ENCODE measurements at regions not wholly inside any gene's neighbourhood (a gene's known extent, or its start where the extent isn't known, plus 50 kb on each side); places are given as distances from the start of the nearest gene placed in this dataset.
"Not testable (repeated sequence)": the region's sequence is repeated elsewhere in the genome, so short reads cannot be mapped to it uniquely, and the experiment has no call there.

DNA sequence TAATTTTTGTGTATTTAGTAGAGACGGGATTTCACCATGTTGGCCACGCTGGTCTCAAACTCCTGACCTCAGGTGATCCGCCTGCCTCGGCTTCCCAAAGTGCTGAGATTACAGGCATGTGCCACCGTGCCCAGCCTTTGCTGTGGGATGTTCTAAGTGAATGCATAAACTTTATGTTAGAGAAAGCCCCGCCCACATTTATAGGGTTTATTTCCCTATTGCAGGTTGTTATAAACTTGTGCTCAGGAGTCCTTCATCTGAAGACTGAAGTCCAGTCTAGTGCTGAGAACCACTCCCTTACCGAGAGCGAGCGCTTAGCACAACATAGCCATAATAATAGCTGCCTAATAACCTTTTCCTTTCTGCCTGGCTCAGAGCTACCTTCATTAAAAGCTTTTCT, 75.4 kb upstream of the ZNF217 start:
- in situ Hi-C loops (cut with HindIII; ENCODE audit: low sequenced_read_pairs): loop anchor here (10.0 kb wide), 1 partner anchor 396 kb away; no protein-coding TSS in a partner anchor
- TF ChIP-seq, protein P1, sequence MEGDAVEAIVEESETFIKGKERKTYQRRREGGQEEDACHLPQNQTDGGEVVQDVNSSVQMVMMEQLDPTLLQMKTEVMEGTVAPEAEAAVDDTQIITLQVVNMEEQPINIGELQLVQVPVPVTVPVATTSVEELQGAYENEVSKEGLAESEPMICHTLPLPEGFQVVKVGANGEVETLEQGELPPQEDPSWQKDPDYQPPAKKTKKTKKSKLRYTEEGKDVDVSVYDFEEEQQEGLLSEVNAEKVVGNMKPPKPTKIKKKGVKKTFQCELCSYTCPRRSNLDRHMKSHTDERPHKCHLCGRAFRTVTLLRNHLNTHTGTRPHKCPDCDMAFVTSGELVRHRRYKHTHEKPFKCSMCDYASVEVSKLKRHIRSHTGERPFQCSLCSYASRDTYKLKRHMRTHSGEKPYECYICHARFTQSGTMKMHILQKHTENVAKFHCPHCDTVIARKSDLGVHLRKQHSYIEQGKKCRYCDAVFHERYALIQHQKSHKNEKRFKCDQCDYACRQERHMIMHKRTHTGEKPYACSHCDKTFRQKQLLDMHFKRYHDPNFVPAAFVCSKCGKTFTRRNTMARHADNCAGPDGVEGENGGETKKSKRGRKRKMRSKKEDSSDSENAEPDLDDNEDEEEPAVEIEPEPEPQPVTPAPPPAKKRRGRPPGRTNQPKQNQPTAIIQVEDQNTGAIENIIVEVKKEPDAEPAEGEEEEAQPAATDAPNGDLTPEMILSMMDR (IDR thresholded peaks at IDR 0.05; ENCODE audit: low read depth, low read length, missing control alignments): no peak
- no peak for DNase-seq (ENCODE audit: low read depth)
- no peak overlapping the region for H3K4me3 ChIP-seq (ENCODE audit: low read depth, low read length)

DNA sequence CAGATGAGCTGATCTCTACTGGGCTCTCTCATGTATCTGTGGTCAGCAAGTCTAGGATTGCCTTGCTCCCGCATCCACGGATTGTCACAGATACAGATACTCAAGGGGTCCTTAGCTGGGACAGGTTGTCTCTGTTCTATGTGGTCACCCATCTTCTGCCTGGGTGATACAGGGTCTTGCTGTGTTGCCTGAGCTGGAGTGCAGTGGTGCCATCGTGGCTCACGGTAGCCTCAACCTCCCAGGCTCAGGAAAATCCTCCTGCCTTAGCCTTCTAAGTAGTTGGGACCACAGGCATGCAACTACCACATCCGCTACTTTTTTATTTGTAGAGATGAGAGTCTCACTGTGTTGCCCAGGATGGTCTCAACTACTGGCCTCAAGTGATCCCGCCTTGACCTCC, 72.5 kb upstream of the ZNF217 start:
- TF ChIP-seq, protein P1 (IDR thresholded peaks at IDR 0.05; ENCODE audit: low read depth, low read length, missing control alignments): no peak
- DNase-seq (ENCODE audit: low read depth): no peak
- no peak overlapping the region for H3K4me3 ChIP-seq (ENCODE audit: low read depth, low read length)
- in situ Hi-C loops (cut with HindIII; ENCODE audit: low sequenced_read_pairs): loop anchor here (10.0 kb wide), 1 partner anchor 399 kb away; no protein-coding TSS in a partner anchor

DNA sequence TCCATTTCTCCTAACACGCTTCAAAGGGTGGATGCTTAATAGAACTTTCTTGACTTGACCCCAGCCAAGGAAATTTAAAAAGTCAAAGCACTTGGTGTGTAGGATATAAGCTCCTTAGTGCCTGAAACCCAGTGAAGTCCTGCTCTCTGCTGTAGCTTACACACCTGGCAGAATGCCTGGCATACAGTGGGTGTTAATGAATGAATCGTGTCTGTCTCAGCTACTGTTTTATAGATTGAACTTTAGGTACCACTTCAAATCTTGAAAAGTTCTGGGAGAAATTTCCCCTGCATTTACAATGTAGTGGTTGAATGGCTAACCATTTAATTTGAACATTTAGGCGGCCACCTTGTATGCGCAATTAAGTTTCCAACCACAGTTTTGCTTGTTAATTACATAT, 70.5 kb upstream of the ZNF217 start:
- no peak overlapping the region for H3K4me3 ChIP-seq (ENCODE audit: low read depth, low read length)
- TF ChIP-seq, protein P1 (IDR thresholded peaks at IDR 0.05; ENCODE audit: low read depth, low read length, missing control alignments): no peak
- in situ Hi-C loops (cut with HindIII; ENCODE audit: low sequenced_read_pairs): loop anchor here (10.0 kb wide), 1 partner anchor 401 kb away; no protein-coding TSS in a partner anchor
- DNase-seq (ENCODE audit: low read depth): no peak

DNA sequence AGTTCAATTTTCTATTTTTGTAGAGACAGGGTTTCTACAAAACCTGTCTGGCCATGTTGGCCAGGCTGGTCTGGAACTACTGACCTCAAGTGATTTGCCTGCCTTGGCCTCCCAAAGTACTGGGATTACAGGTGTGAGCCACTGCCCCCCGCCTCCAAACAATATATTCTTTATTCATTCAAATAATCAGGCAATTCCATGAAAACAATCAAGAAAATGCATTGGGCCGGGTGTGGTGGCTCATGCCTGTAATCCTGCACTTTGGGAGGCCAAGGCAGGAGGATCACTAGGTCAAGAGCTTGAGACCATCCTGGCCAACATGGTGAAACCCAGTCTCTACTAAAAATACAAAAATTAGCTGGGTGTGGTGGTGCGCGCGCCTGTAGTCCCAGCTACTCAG, 69.9 kb upstream of the ZNF217 start:
- H3K4me3 ChIP-seq (ENCODE audit: low read depth, low read length); DNase-seq (ENCODE audit: low read depth): not testable (repeated sequence)
- in situ Hi-C loops (cut with HindIII; ENCODE audit: low sequenced_read_pairs): loop anchor here (10.0 kb wide), 1 partner anchor 401 kb away; no protein-coding TSS in a partner anchor

DNA sequence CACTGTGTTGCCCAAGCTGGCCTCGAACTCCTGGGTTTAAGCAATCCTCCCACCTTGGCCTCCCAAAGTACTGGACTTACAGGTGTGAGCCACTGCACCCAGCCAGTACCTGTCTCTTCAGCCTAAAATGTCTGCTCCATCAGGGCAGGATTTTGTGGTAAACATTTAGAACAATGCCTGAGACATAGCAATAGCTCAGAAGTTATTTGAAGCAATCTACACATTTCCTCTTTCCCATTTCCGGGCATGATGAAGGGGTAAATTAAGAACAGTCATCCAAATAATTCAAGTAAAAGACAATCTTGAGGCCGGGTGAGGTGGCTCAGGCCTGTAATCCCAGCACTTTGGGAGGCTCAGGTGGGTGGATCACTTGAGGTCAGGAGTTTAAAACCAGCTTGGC, 69.0 kb upstream of the ZNF217 start:
- TF ChIP-seq, protein P1 (IDR thresholded peaks at IDR 0.05; ENCODE audit: low read depth, low read length, missing control alignments): no peak
- no peak for DNase-seq (ENCODE audit: low read depth)
- in situ Hi-C loops (cut with HindIII; ENCODE audit: low sequenced_read_pairs): loop anchor here (10.0 kb wide), 1 partner anchor 402 kb away; no protein-coding TSS in a partner anchor
- H3K4me3 ChIP-seq (ENCODE audit: low read depth, low read length): no peak overlapping the region

DNA sequence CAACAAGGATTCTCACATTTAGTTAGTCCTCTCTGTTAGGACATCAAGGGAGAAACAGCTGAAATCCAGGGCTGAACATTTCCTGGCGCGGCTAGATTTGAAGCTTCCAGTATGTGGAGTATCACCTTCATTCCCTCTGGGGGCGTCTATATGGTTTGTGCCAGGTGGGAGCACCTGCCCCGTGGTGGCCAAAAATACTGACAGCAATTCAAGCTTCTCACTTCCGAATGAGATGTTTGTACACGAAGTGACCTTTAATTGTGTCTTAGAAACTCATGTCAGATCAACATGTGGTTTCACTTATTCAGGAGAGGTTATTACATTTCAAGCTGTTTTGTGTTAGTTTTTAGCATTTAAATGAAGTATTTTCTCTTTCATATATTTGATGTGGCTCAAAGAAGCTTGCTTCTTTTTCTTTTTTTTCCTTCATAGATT, 67.3 kb upstream of the ZNF217 start:
- no peak overlapping the region for H3K4me3 ChIP-seq (ENCODE audit: low read depth, low read length)
- in situ Hi-C loops (cut with HindIII; ENCODE audit: low sequenced_read_pairs): loop anchor here (10.0 kb wide), 1 partner anchor 404 kb away; no protein-coding TSS in a partner anchor
- DNase-seq (ENCODE audit: low read depth): no peak
- TF ChIP-seq, protein P1 (IDR thresholded peaks at IDR 0.05; ENCODE audit: low read depth, low read length, missing control alignments): no peak

DNA sequence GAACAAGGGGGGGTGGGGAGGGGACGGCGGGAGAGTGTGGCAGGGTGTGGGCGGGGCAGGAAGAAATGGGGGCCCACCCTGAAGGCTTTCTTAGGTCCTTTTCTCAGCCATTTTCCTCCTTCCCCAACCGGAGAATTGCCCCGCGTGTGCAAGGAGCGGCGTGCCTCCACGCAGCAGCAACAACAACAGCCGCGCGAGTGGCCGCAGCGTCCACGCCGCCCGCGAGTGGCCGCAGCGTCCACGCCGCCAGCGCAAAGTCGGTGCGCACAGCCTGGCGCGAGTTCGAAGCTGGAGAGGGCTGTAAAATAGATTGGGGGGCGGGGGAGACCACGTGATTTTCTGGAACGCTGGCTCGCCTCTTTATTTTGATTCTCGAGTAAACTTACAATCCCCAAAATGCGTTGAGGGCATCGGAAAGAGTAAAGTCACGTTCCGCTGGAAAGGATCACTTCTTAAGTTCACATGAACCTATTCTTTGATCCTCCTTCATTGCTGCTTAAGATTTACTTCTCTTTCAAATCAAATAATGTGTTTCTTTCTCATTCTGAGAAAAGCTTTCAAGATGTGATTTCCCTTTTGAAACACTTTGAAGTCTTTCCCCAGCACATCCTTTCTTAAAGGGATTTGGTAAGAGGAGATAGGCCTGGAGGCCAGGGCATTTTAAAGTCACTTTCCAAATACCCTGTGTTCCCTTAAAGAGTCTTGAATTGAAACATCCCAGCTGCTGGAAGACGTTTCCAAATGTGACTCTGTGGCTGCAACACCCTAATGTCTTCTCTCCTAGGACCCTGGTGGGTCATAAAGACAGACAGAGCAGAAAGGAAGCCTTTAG, 66.7 kb upstream of the ZNF217 start:
- no peak for DNase-seq (ENCODE audit: low read depth)
- in situ Hi-C loops (cut with HindIII; ENCODE audit: low sequenced_read_pairs): loop anchor here (10.0 kb wide), 1 partner anchor 405 kb away; no protein-coding TSS in a partner anchor
- TF ChIP-seq, protein P1 (IDR thresholded peaks at IDR 0.05; ENCODE audit: low read depth, low read length, missing control alignments): no peak
- no peak overlapping the region for H3K4me3 ChIP-seq (ENCODE audit: low read depth, low read length)

Measured in astrocyte of the cerebellum (primary cell).